Stomach (tissue), 8 donors: ENCODE measurements at regions not wholly inside any gene's neighbourhood (a gene's known extent, or its start where the extent isn't known, plus 50 kb on each side); places are given as distances from the start of the nearest gene placed in this dataset.

ENCODE experiments used
- DNase-seq, 2 donors: peaks; one replicate each; pipeline versions ENCODE4 v3.0.0 to v3.0.0-alpha.2; 2013 to 2019
- H3K27ac ChIP-seq, 5 donors: fragments of 200-600 bp in 4 of 5; sonication (generic) in 4 of 5; one replicate each; pipeline ENCODE4 v1.5.1; 2013 to 2019; ENCODE audit warnings: mild to moderate bottlenecking in 1 of 5, moderate library complexity in 1 of 5
- H3K27me3 ChIP-seq, 3 donors: fragments of 200-600 bp; sonication (generic); one replicate each; pipeline ENCODE4 v1.5.1; 2017 to 2019; ENCODE audit warnings: mixed run types in 1 of 3
- H3K36me3 ChIP-seq, 4 donors: fragments of 200-600 bp; sonication (generic); 1 replicate in 3 of 4; 2 replicates in 1 of 4; pipeline ENCODE4 v1.5.1; 2016 to 2019
- H3K4me1 ChIP-seq, 4 donors: fragments of 200-600 bp; sonication (generic); one replicate each; pipeline ENCODE4 v1.5.1; 2016 to 2019
- H3K4me3 ChIP-seq, 4 donors: fragments of 200-600 bp; sonication (generic) in 3 of 4; one replicate each; pipeline ENCODE4 v1.5.1; 2016 to 2019; ENCODE audit warnings: mild to moderate bottlenecking in 1 of 4
- H3K9me3 ChIP-seq, 4 donors: fragments of 200-600 bp; sonication (generic); one replicate each; pipeline ENCODE4 v1.5.1; 2016 to 2019
- EP300 ChIP-seq: sonication (generic); formaldehyde crosslinking; IDR thresholded peaks from one replicate; pipeline ENCODE4 v1.6.1; 2017; ENCODE audit warnings: antibody characterized with exemption
- POLR2A ChIP-seq, 4 donors: fragments of 450-650 bp; IDR thresholded peaks; one replicate each; pipeline ENCODE4 v1.6.1; 2016; ENCODE audit warnings: antibody characterized with exemption in 4 of 4, control low read depth in 2 of 4, mild to moderate bottlenecking in 1 of 4, moderate library complexity in 1 of 4
- POLR2AphosphoS5 ChIP-seq, 3 donors: sonication (generic); formaldehyde crosslinking; IDR thresholded peaks; one replicate each; pipeline ENCODE4 v1.6.1; 2016; ENCODE audit warnings: antibody characterized with exemption in 3 of 3
- WGBS, 5 donors: extraction: QIAGEN DNeasy Blood & Tissue Kit in 3 of 5; methylation state at CpG; one replicate each; pipeline versions ENCODE4 v1.1.5 to v1.1.7; 2013 to 2018; 5-methylcytosine and 5-hydroxymethylcytosine counted together
- intact Hi-C: fragments of 100-400 bp; cut with DNase I; formaldehyde crosslinking; loops from one replicate; pipeline ENCODE4 v1.15.1; 2023; ENCODE audit warnings: low total_unique reads
- TF ChIP-seq, protein P1 (sequence below), 7 experiments: fragments of 450-650 bp in 4 of 7; fragments of 200-600 bp in 3 of 7; sonication (generic) in 3 of 7; IDR thresholded peaks; one replicate each; pipeline ENCODE4 v1.5.1; 2016 to 2019; ENCODE audit warnings: antibody characterized with exemption in 7 of 7, control low read depth in 2 of 7, mild to moderate bottlenecking in 1 of 7
- donor health status: healthy with polysubstance abuse.
- donor health status: Bipolar disorder and iron deficiency.
- donor health status: healthy.

DNA sequence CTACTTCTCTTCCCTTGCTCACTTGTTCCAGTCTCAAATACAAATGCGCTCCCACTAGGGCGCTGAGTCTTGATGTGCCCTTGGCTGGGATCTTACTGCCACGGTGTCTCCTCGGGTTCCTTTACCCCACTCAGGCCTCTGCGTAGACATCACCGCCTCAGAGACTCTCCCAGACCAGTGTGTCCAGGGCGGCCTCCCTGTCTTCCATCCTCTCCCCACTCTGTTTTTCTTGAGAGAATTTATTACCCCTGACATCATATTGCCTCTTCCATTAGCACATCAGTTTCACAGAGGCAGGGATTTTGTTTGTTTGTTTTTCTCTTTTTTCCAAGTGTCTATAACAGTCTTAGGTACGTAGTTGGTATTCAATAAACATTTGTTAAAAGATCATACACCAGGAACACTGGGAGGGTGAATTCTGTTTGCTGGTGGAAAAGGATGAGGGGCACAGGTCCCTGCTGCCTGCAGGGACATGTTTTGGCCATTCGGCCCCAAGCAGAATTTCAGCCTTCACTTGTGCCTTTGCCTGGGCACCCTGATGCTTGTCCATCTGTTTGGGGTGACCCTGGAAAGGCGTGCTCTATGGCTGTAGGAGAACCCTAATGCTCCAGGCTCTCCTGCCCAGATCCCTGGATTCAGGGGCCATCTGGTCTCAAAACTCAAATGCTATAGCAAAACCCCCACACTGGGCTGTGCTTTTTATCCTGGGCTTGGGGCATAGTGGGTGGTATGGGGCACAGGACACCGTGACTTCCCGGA is 55.0 kb downstream of the RPL37A start:
- TF ChIP-seq POLR2A (IDR thresholded peaks at IDR 0.05), result no peak
- TF ChIP-seq, protein P1, sequence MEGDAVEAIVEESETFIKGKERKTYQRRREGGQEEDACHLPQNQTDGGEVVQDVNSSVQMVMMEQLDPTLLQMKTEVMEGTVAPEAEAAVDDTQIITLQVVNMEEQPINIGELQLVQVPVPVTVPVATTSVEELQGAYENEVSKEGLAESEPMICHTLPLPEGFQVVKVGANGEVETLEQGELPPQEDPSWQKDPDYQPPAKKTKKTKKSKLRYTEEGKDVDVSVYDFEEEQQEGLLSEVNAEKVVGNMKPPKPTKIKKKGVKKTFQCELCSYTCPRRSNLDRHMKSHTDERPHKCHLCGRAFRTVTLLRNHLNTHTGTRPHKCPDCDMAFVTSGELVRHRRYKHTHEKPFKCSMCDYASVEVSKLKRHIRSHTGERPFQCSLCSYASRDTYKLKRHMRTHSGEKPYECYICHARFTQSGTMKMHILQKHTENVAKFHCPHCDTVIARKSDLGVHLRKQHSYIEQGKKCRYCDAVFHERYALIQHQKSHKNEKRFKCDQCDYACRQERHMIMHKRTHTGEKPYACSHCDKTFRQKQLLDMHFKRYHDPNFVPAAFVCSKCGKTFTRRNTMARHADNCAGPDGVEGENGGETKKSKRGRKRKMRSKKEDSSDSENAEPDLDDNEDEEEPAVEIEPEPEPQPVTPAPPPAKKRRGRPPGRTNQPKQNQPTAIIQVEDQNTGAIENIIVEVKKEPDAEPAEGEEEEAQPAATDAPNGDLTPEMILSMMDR (IDR thresholded peaks at IDR 0.05), result no peak
- TF ChIP-seq EP300, result no peak
- no peak for TF ChIP-seq POLR2AphosphoS5 (IDR thresholded peaks at IDR 0.05)
- Histone ChIP-seq H3K36me3 (no peaks in the 10 kb centered on the region), H3K4me3 (no peak overlapping the region), H3K9me3 (no peaks in the 10 kb centered on the region), H3K4me1 (peaks cover 14 to 69% (median 43%) of the 10 kb centered on the region in 4 donors), H3K27me3 (no peaks in the 10 kb centered on the region), H3K27ac (no peak overlapping the region)
- WGBS, 5 donors, result 91 to 96% (median 94%) methylated on average over 12 of the region's 12 CpGs
- intact Hi-C loops, result no loop called here
- no peak for DNase-seq

DNA sequence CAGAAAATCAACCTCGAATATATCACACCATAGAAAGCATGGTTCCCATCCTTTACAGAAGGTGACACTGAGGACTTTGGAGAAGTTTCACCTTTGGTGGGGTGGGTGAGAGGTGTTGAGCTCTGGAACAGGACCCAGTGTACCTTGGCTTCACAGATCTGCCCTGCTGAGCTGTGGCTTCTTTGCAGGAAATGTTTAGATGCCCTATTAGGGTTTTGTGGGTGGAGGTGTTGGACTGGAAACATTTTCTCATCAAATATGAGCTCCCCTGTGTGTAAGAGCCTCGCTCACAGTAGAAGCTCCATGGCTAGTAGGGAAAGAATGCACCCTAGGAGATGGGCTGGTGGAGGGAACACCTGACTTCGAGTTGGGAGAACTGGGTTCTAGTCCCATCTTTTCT is 55.6 kb downstream of the RPL37A start:
- H3K36me3 ChIP-seq, result no peaks in the 10 kb centered on the region
- no peaks in the 10 kb centered on the region for H3K27me3 ChIP-seq
- H3K4me1 ChIP-seq, result peaks cover 14 to 65% (median 40%) of the 10 kb centered on the region in 4 donors
- WGBS, 5 donors, result 82 to 90% (median 84%) methylated on average over 3 of the region's 3 CpGs
- H3K4me3 ChIP-seq, result no peak overlapping the region
- no peak for DNase-seq
- intact Hi-C loops, result no loop called here
- H3K9me3 ChIP-seq, result no peaks in the 10 kb centered on the region
- no peak for TF ChIP-seq EP300
- TF ChIP-seq POLR2AphosphoS5 (IDR thresholded peaks at IDR 0.05), result no peak
- TF ChIP-seq, protein P1 (IDR thresholded peaks at IDR 0.05), result no peak
- TF ChIP-seq POLR2A (IDR thresholded peaks at IDR 0.05), result no peak
- H3K27ac ChIP-seq, result peak overlapping the region in 1 of 5 donors; percentile 67

DNA sequence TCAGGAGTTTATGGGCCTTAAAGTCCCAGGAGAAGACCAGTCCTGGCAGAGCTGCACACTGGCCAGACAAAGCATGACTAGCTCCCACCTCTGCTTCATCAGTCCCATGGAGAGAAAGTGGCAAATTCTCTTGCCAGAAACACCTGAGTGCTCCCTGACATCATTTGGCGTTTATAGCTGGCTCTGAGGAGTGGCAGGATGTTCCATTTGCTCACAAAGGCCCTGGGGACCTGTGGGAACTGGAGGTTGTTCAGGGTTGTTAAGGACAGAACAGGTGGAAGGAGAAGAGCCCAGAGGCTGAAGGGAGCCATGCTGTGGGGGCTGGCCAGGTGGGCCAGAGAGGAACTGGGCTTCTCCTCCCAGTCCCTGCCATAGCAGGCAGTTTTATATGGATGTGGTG is 56.1 kb downstream of the RPL37A start:
- no peak overlapping the region for H3K4me3 ChIP-seq
- intact Hi-C loops, result no loop called here
- peak overlapping the region in 4 of 5 donors; percentile 5 to 67 (median 32) for H3K27ac ChIP-seq
- no peaks in the 10 kb centered on the region for H3K36me3 ChIP-seq
- H3K9me3 ChIP-seq, result no peaks in the 10 kb centered on the region
- H3K27me3 ChIP-seq, result no peaks in the 10 kb centered on the region
- no peak for TF ChIP-seq EP300
- TF ChIP-seq POLR2A (IDR thresholded peaks at IDR 0.05), result no peak
- TF ChIP-seq POLR2AphosphoS5 (IDR thresholded peaks at IDR 0.05), result no peak
- TF ChIP-seq, protein P1 (IDR thresholded peaks at IDR 0.05), result no peak
- 19 to 50% (median 31%) methylated on average over 1 of the region's 1 CpG for WGBS, 5 donors
- no peak for DNase-seq
- peaks cover 14 to 65% (median 39%) of the 10 kb centered on the region in 4 donors for H3K4me1 ChIP-seq

DNA sequence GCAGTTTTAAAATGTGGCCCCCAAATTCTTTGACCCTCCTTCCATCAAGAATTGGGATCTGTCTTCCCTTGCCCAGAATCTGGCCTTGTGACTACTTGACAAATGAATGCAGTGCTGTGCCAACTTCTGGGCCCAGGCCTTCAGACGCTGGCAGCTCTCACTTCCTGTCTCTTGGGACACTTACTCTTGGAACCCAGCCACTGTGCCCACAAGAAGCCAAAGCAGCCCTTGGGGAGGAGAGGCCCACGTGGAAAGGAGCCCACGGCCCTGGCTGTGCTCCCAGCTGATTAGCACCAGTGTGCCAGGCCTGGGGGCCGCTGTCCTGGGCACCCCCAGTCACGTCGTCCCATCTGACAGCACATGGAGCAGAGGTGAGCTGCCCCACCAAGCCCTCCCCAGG is 56.6 kb downstream of the RPL37A start:
- 18 to 35% (median 29%) methylated on average over 5 to 6 of the region's 6 CpGs for WGBS, 5 donors
- Histone ChIP-seq H3K4me3 (no peak overlapping the region), H3K27me3 (no peaks in the 10 kb centered on the region), H3K4me1 (peaks cover 14 to 61% (median 36%) of the 10 kb centered on the region in 4 donors), H3K9me3 (no peaks in the 10 kb centered on the region), H3K27ac (peak overlapping the region; percentile 5 to 67 (median 41)), H3K36me3 (no peaks in the 10 kb centered on the region)
- peak; percentile 60 to 81 for DNase-seq
- intact Hi-C loops, result no loop called here
- peak in 2 of 3 donors; percentile 23 to 33 for TF ChIP-seq POLR2AphosphoS5 (IDR thresholded peaks at IDR 0.05)
- TF ChIP-seq EP300, result no peak
- no peak for TF ChIP-seq POLR2A (IDR thresholded peaks at IDR 0.05)
- TF ChIP-seq, protein P1 (IDR thresholded peaks at IDR 0.05), result no peak
